WTC11 (cell line): ENCODE measurements at regions not wholly inside any gene's neighbourhood (a gene's known extent, or its start where the extent isn't known, plus 50 kb on each side); places are given as distances from the start of the nearest gene placed in this dataset.

Experiments
- ATAC-seq: fragments of 200-7000 bp; cut with Tn5 transposase; 2 replicates; pipeline ENCODE4 v1.10.0; 2021; ENCODE audit warnings: mild to moderate bottlenecking, moderate library complexity
- CTCF ChIA-PET: fragments of 300-600 bp; sonication (Branson Sonifier 250); formaldehyde crosslinking; loops from one replicate; lab custom pipeline; 2021; ENCODE audit warnings: antibody characterized with exemption; lab: Charles Lee
- POLR2A ChIA-PET: fragments of 350-600 bp; sonication (Branson Sonifier 250); formaldehyde crosslinking; loops from one replicate; lab custom pipeline; 2021; ENCODE audit warnings: antibody characterized with exemption; lab: Charles Lee
- DNase-seq: peaks from one replicate; pipeline ENCODE4 v3.0.0; 2021; ENCODE audit warnings: low spot score
- H3K27ac Mint-ChIP-seq: 2 replicates; pipeline ENCODE4 v1.8.0; 2021; ENCODE audit warnings: mixed read lengths
- H3K27me3 Mint-ChIP-seq: 2 replicates; pipeline ENCODE4 v1.8.0; 2021; ENCODE audit warnings: low read depth, mild to moderate bottlenecking, moderate library complexity, mixed read lengths
- H3K36me3 Mint-ChIP-seq: 2 replicates; pipeline ENCODE4 v1.8.0; 2021; ENCODE audit warnings: mixed read lengths
- H3K4me1 Mint-ChIP-seq: 2 replicates; pipeline ENCODE4 v1.8.0; 2022; ENCODE audit warnings: mixed read lengths
- H3K4me3 Mint-ChIP-seq: 2 replicates; pipeline ENCODE4 v1.8.0; 2021; ENCODE audit warnings: mild to moderate bottlenecking, moderate library complexity, mixed read lengths
- H3K9me3 Mint-ChIP-seq: 2 replicates; pipeline ENCODE4 v1.8.0; 2021; ENCODE audit warnings: mixed read lengths
- GRHL2 ChIP-seq: fragments of 250-450 bp; sonication (Bioruptor Pico); IDR thresholded peaks from 2 replicates; pipeline ENCODE4 v1.8.0; 2022; ENCODE audit warnings: mild to moderate bottlenecking, moderate library complexity; ENCODE audit not compliant: insufficient replicate concordance, severe bottlenecking
- GTF2I ChIP-seq: fragments of 250-450 bp; sonication (Bioruptor Pico); conservative IDR thresholded peaks from 2 replicates; pipeline ENCODE4 v1.4.0; 2021; ENCODE audit warnings: mild to moderate bottlenecking
- NFYB ChIP-seq: sonication (generic); formaldehyde crosslinking; conservative IDR thresholded peaks from 2 replicates; pipeline ENCODE4 v1.8.0; 2022; ENCODE audit warnings: low read depth, missing genetic modification reagents
- NR1H2 ChIP-seq: sonication (generic); formaldehyde crosslinking; IDR thresholded peaks from 2 replicates; pipeline ENCODE4 v1.9.0; 2021; ENCODE audit warnings: mild to moderate bottlenecking, moderate library complexity, missing genetic modification reagents
- RELA ChIP-seq: sonication (generic); formaldehyde crosslinking; IDR thresholded peaks from 2 replicates; pipeline ENCODE4 v1.8.1; 2022; ENCODE audit warnings: missing genetic modification reagents, mild to moderate bottlenecking, borderline replicate concordance
- TEAD1 ChIP-seq: sonication (generic); formaldehyde crosslinking; IDR thresholded peaks from 2 replicates; pipeline ENCODE4 v1.8.0; 2022; ENCODE audit warnings: mild to moderate bottlenecking, missing genetic modification reagents
- ZBTB21 ChIP-seq: sonication (generic); formaldehyde crosslinking; IDR thresholded peaks from 2 replicates; pipeline ENCODE4 v1.8.1; 2023; ENCODE audit warnings: mild to moderate bottlenecking, missing genetic modification reagents, borderline replicate concordance
- TF ChIP-seq, protein P1 (sequence below): sonication (generic); formaldehyde crosslinking; IDR thresholded peaks from 2 replicates; pipeline ENCODE4 v1.8.1; 2022; ENCODE audit warnings: mild to moderate bottlenecking, missing genetic modification reagents, moderate library complexity, borderline replicate concordance
- TF ChIP-seq, protein P2 (sequence below): fragments of 200-600 bp; IDR thresholded peaks from 2 replicates; pipeline ENCODE4 v1.8.0; 2022; ENCODE audit warnings: antibody characterized with exemption
- TF ChIP-seq, protein P3 (sequence below): sonication (generic); formaldehyde crosslinking; IDR thresholded peaks from 2 replicates; pipeline ENCODE4 v1.8.1; 2023; ENCODE audit warnings: mild to moderate bottlenecking, missing genetic modification reagents, borderline replicate concordance
- TF ChIP-seq, protein P4 (sequence below): fragments of 250-450 bp; sonication (Bioruptor Pico); IDR thresholded peaks from 2 replicates; pipeline ENCODE4 v1.9.0; 2021; ENCODE audit warnings: moderate library complexity, mild to moderate bottlenecking, inconsistent platforms, borderline replicate concordance
- TF ChIP-seq, protein P5 (sequence below): sonication (generic); formaldehyde crosslinking; IDR thresholded peaks from 2 replicates; pipeline ENCODE4 v1.8.0; 2023; ENCODE audit warnings: mild to moderate bottlenecking, missing genetic modification reagents

DNA sequence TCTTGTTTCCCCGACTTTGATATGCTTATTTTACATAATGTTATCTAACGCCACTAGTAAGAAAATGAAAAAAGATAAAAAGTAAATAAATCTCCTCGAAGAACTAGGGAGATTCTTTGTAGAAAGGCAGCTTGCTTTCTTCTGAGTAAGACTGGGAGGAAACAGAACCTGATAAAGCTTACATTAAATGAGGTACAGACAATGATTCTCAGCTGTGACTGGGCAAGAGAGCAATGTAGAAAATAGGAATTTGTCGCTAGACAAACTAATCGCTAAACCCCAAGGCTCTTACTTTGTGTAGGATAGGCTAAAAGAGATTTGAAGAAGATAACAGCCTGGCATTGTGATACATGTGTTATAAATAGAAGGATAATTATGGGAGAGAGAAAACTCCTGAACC, 919.0 kb upstream of the ALCAM start:
- TF ChIP-seq, protein P1, sequence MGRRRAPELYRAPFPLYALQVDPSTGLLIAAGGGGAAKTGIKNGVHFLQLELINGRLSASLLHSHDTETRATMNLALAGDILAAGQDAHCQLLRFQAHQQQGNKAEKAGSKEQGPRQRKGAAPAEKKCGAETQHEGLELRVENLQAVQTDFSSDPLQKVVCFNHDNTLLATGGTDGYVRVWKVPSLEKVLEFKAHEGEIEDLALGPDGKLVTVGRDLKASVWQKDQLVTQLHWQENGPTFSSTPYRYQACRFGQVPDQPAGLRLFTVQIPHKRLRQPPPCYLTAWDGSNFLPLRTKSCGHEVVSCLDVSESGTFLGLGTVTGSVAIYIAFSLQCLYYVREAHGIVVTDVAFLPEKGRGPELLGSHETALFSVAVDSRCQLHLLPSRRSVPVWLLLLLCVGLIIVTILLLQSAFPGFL (CRISPR knock-in tag): no peak
- TF ChIP-seq GTF2I (CRISPR knock-in tag): no peak
- ATAC-seq: no peak
- peaks cover 44% of the 10 kb centered on the region for H3K9me3 Mint-ChIP-seq
- no peak overlapping the region for H3K27ac Mint-ChIP-seq
- DNase-seq: no peak
- CTCF ChIA-PET: no interaction called here
- no peak overlapping the region for H3K4me3 Mint-ChIP-seq
- peaks cover 38% of the 10 kb centered on the region for H3K36me3 Mint-ChIP-seq
- POLR2A ChIA-PET: no interaction called here
- peaks cover 4% of the 10 kb centered on the region for H3K4me1 Mint-ChIP-seq
- H3K27me3 Mint-ChIP-seq: peaks cover 5% of the 10 kb centered on the region; the same call in 1 of the 2 replicates

DNA sequence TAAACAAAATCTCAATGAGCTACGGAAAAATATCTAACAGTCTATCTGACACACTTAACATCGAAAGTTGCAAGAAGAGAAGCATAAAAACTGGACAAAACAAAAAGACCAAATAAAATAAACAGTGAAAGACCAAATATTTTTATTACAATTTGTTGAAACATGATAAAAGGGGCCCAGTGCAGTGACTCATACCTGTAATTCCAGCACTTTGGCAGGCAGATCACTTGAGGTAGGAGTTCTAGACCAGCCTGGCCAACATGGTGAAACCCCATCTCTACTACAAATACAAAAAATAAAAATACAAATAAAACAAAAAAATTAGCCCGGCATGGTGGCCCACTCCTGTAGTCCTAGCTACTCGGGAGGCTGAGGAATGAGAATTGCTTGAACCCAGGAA, 914.0 kb upstream of the ALCAM start:
- no peak for DNase-seq
- CTCF ChIA-PET: no interaction called here
- ATAC-seq: no peak
- TF ChIP-seq GTF2I (CRISPR knock-in tag): no peak
- no peak for TF ChIP-seq GRHL2 (CRISPR knock-in tag)
- TF ChIP-seq NFYB: no peak
- TF ChIP-seq, all 79 proteins: peak for 0
- Mint-ChIP-seq H3K4me1 (no peaks in the 10 kb centered on the region), H3K4me3 (no peak overlapping the region), H3K27me3 (no peaks in the 10 kb centered on the region), H3K9me3 (peaks cover 13% of the 10 kb centered on the region), H3K36me3 (0 out of 2 replicates have a peak, but pooled peaks cover 2% of the 10 kb centered on the region), H3K27ac (no peak overlapping the region)
- POLR2A ChIA-PET: no interaction called here

DNA sequence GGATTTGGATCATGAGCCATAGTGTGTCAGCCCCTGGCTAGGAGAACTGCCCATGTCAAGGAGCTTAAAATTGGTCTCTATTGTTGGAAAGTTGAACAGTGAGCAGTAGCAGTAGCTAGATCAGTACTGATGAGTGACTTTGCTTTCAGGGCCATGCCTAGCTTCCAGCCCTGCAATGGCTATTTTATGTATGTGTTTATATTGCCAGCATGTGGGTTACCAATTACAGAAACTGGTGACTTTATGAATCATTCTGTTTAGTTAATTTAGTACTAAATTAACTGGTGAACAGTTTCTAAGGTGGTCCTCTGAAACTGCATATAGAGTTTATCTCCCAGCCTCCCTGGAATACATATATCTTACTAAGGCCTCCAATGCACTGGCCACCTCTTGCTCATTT, 908.1 kb upstream of the ALCAM start:
- Mint-ChIP-seq H3K9me3 (peaks cover 1% of the 10 kb centered on the region; the same call in 1 of the 2 replicates), H3K4me1 (peaks cover 14% of the 10 kb centered on the region), H3K27me3 (no peaks in the 10 kb centered on the region)

DNA sequence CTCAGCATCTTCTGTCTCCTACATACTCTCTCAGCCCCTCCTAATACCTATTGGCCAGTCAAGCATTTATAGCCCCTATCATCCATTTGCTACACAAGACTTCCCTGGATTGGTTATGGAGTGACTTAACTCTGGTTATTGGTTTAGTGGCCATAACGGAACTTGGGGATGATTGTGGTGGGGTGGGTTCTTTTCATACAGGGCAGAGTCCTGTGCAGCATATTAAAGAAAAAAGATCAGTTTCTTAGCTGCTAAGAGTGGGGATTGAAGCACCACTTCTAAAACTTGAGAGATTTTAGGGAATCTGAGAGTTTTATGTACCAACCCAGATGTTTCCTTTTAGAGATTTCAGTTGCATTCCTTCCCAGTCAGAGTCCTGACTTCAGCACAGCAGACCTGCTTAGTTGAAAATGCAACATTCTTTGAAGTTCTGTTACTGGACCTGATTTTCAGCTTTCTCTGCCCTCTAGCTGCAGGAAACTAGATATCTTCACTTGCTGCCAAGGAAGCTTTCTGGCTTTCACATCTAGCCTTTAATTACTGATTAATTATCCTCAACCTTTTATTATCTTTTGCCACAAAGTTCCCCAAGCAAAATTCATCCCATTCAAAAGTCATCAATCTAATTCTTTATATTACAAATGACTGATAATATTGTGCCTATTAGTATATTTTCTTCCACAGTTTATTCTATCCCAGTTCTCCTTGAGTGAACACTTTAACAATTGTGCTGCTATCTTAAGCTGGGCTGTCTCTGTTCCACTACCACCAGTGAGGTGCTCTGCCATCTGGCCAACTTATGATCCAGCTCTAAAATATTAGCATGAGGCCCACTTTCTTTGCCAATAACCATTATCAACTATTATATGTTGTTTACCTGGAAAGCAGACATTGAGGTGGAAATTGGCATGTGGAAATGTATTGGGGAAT, 906.0 kb upstream of the ALCAM start:
- Mint-ChIP-seq H3K9me3 (peaks cover 21% of the 10 kb centered on the region), H3K4me3 (no peak overlapping the region), H3K36me3 (peaks cover 8% of the 10 kb centered on the region), H3K27ac (peak overlapping the region; percentile 67), H3K27me3 (no peaks in the 10 kb centered on the region), H3K4me1 (peaks cover 14% of the 10 kb centered on the region)
- POLR2A ChIA-PET: interaction anchor here (1.2 kb wide), 1 partner anchor 469 kb away, joined by 3 read pairs; no protein-coding TSS in a partner anchor
- peak; percentile 96 for ATAC-seq
- CTCF ChIA-PET: interaction anchor here (0.6 to 1.6 kb wide), 12 partner anchors 9 to 468 kb away, joined by 3 to 11 read pairs (median 4); no protein-coding TSS in a partner anchor
- DNase-seq: no peak
- TF ChIP-seq, protein P2, sequence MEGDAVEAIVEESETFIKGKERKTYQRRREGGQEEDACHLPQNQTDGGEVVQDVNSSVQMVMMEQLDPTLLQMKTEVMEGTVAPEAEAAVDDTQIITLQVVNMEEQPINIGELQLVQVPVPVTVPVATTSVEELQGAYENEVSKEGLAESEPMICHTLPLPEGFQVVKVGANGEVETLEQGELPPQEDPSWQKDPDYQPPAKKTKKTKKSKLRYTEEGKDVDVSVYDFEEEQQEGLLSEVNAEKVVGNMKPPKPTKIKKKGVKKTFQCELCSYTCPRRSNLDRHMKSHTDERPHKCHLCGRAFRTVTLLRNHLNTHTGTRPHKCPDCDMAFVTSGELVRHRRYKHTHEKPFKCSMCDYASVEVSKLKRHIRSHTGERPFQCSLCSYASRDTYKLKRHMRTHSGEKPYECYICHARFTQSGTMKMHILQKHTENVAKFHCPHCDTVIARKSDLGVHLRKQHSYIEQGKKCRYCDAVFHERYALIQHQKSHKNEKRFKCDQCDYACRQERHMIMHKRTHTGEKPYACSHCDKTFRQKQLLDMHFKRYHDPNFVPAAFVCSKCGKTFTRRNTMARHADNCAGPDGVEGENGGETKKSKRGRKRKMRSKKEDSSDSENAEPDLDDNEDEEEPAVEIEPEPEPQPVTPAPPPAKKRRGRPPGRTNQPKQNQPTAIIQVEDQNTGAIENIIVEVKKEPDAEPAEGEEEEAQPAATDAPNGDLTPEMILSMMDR: no peak
- TF ChIP-seq, protein P3, sequence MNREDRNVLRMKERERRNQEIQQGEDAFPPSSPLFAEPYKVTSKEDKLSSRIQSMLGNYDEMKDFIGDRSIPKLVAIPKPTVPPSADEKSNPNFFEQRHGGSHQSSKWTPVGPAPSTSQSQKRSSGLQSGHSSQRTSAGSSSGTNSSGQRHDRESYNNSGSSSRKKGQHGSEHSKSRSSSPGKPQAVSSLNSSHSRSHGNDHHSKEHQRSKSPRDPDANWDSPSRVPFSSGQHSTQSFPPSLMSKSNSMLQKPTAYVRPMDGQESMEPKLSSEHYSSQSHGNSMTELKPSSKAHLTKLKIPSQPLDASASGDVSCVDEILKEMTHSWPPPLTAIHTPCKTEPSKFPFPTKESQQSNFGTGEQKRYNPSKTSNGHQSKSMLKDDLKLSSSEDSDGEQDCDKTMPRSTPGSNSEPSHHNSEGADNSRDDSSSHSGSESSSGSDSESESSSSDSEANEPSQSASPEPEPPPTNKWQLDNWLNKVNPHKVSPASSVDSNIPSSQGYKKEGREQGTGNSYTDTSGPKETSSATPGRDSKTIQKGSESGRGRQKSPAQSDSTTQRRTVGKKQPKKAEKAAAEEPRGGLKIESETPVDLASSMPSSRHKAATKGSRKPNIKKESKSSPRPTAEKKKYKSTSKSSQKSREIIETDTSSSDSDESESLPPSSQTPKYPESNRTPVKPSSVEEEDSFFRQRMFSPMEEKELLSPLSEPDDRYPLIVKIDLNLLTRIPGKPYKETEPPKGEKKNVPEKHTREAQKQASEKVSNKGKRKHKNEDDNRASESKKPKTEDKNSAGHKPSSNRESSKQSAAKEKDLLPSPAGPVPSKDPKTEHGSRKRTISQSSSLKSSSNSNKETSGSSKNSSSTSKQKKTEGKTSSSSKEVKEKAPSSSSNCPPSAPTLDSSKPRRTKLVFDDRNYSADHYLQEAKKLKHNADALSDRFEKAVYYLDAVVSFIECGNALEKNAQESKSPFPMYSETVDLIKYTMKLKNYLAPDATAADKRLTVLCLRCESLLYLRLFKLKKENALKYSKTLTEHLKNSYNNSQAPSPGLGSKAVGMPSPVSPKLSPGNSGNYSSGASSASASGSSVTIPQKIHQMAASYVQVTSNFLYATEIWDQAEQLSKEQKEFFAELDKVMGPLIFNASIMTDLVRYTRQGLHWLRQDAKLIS: no peak
- TF ChIP-seq, protein P4, sequence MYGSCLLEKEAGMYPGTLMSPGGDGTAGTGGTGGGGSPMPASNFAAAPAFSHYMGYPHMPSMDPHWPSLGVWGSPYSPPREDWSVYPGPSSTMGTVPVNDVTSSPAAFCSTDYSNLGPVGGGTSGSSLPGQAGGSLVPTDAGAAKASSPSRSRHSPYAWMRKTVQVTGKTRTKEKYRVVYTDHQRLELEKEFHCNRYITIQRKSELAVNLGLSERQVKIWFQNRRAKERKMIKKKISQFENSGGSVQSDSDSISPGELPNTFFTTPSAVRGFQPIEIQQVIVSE: no peak
- no peak for TF ChIP-seq RELA (CRISPR knock-in tag)
- TF ChIP-seq NR1H2 (CRISPR knock-in tag): no peak

More for the DNA sequence above, 908.1 kb upstream of the ALCAM start:
- CTCF ChIA-PET: no interaction called here
- no peak for TF ChIP-seq ZBTB21 (CRISPR knock-in tag)
- TF ChIP-seq, protein P5, sequence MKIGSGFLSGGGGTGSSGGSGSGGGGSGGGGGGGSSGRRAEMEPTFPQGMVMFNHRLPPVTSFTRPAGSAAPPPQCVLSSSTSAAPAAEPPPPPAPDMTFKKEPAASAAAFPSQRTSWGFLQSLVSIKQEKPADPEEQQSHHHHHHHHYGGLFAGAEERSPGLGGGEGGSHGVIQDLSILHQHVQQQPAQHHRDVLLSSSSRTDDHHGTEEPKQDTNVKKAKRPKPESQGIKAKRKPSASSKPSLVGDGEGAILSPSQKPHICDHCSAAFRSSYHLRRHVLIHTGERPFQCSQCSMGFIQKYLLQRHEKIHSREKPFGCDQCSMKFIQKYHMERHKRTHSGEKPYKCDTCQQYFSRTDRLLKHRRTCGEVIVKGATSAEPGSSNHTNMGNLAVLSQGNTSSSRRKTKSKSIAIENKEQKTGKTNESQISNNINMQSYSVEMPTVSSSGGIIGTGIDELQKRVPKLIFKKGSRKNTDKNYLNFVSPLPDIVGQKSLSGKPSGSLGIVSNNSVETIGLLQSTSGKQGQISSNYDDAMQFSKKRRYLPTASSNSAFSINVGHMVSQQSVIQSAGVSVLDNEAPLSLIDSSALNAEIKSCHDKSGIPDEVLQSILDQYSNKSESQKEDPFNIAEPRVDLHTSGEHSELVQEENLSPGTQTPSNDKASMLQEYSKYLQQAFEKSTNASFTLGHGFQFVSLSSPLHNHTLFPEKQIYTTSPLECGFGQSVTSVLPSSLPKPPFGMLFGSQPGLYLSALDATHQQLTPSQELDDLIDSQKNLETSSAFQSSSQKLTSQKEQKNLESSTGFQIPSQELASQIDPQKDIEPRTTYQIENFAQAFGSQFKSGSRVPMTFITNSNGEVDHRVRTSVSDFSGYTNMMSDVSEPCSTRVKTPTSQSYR (CRISPR knock-in tag): no peak
- no peak for TF ChIP-seq NR1H2 (CRISPR knock-in tag)
- TF ChIP-seq TEAD1 (CRISPR knock-in tag): no peak
- POLR2A ChIA-PET: no interaction called here
- H3K36me3 Mint-ChIP-seq: no peaks in the 10 kb centered on the region
- ATAC-seq: no peak
- H3K27ac Mint-ChIP-seq: no peak overlapping the region
- no peak overlapping the region for H3K4me3 Mint-ChIP-seq
- DNase-seq: no peak
